Neural cell (in vitro differentiated cells): ENCODE measurements at regions not wholly inside any gene's neighbourhood (a gene's known extent, or its start where the extent isn't known, plus 50 kb on each side); places are given as distances from the start of the nearest gene placed in this dataset.
"Not testable (repeated sequence)": the region's sequence is repeated elsewhere in the genome, so short reads cannot be mapped to it uniquely, and the experiment has no call there.

Source experiments
- H2AFZ ChIP-seq: fragments of 200-600, 300-800 bp; sonication (generic), shearing (Covaris generic); 2 replicates; pipeline ENCODE4 v1.6.0; 2014; ENCODE audit warnings: low read depth, mild to moderate bottlenecking, antibody characterized with exemption, low read length, moderate library complexity
- H3F3A ChIP-seq: fragments of 200-600 bp; shearing (Covaris generic); 2 replicates; pipeline ENCODE4 v1.6.1; 2016; ENCODE audit warnings: mild to moderate bottlenecking, moderate library complexity, mixed read lengths, antibody characterized with exemption, low read length; ENCODE audit not compliant: insufficient read depth, poor library complexity, severe bottlenecking
- H3K27ac ChIP-seq: fragments of 200-600, 300-800 bp; sonication (generic), shearing (Covaris generic); 2 replicates; pipeline ENCODE4 v1.5.1; 2014; ENCODE audit warnings: mild to moderate bottlenecking, low read length, moderate library complexity
- H3K27me3 ChIP-seq: fragments of 300-800, 200-600 bp; sonication (generic), shearing (Covaris generic); 2 replicates; pipeline ENCODE4 v1.6.0; 2014; ENCODE audit warnings: mild to moderate bottlenecking, low read depth, low read length, moderate library complexity; ENCODE audit not compliant: insufficient read depth
- H3K36me3 ChIP-seq: fragments of 300-800, 200-600 bp; sonication (generic), shearing (Covaris generic); 2 replicates; pipeline ENCODE4 v1.5.1; 2014; ENCODE audit warnings: mild to moderate bottlenecking, antibody characterized with exemption, low read length, moderate library complexity; ENCODE audit not compliant: insufficient read depth
- H3K4me2 ChIP-seq: fragments of 300-800, 200-600 bp; sonication (generic), shearing (Covaris generic); 2 replicates; pipeline ENCODE4 v1.6.0; 2014; ENCODE audit warnings: mild to moderate bottlenecking, low read length
- H3K4me3 ChIP-seq: fragments of 300-800, 200-600 bp; sonication (generic), shearing (Covaris generic); 2 replicates; pipeline ENCODE4 v1.5.1; 2014; ENCODE audit warnings: mild to moderate bottlenecking, low read length, moderate library complexity
- H3K79me2 ChIP-seq: fragments of 200-600 bp; shearing (Covaris generic); replicated peaks from 2 replicates; pipeline ENCODE4 v1.6.0; 2014; ENCODE audit warnings: mild to moderate bottlenecking, low read length, moderate library complexity; ENCODE audit not compliant: insufficient read depth
- H3K9ac ChIP-seq: fragments of 300-800, 200-600 bp; sonication (generic), shearing (Covaris generic); 2 replicates; pipeline ENCODE4 v1.6.1; 2016; ENCODE audit warnings: mild to moderate bottlenecking, low read length, mixed read lengths
- H3K9me2 ChIP-seq: fragments of 200-600 bp; shearing (Covaris generic); 2 replicates; pipeline ENCODE4 v1.6.1; 2016; ENCODE audit warnings: mild to moderate bottlenecking, low read length, mixed read lengths; ENCODE audit not compliant: insufficient read depth
- H3K9me3 ChIP-seq: fragments of 200-600, 300-800 bp; sonication (generic), shearing (Covaris generic); 2 replicates; pipeline ENCODE4 v1.6.1; 2016; ENCODE audit warnings: mild to moderate bottlenecking, mixed run types, low read length, moderate library complexity, mixed read lengths
- H4K20me1 ChIP-seq: fragments of 200-600 bp; shearing (Covaris generic); 2 replicates; pipeline ENCODE4 v1.6.1; 2016; ENCODE audit warnings: mild to moderate bottlenecking, mixed run types; ENCODE audit not compliant: insufficient read depth
- CTCF ChIP-seq: fragments of 450-650 bp; IDR thresholded peaks from 2 replicates; pipeline ENCODE4 v1.5.1; 2014; ENCODE audit warnings: antibody characterized with exemption, mild to moderate bottlenecking, moderate library complexity; ENCODE audit not compliant: poor library complexity, severe bottlenecking
- EP300 ChIP-seq: fragments of 450-650 bp; conservative IDR thresholded peaks from 2 replicates; pipeline ENCODE4 v1.6.1; 2014; ENCODE audit warnings: antibody characterized with exemption, mild to moderate bottlenecking, moderate library complexity; ENCODE audit not compliant: poor library complexity, severe bottlenecking
- EZH2 ChIP-seq: fragments of 200-600, 300-800 bp; shearing (Covaris generic), sonication (generic); IDR thresholded peaks from 2 replicates; pipeline ENCODE4 v1.6.1; 2014; ENCODE audit warnings: antibody characterized with exemption, low read length, borderline replicate concordance, mild to moderate bottlenecking; ENCODE audit not compliant: insufficient read depth, poor library complexity, severe bottlenecking
- MXI1 ChIP-seq: fragments of 450-650 bp; conservative IDR thresholded peaks from 2 replicates; pipeline ENCODE4 v1.6.1; 2014; ENCODE audit warnings: antibody characterized with exemption, mild to moderate bottlenecking; ENCODE audit not compliant: poor library complexity, severe bottlenecking
- POLR2AphosphoS5 ChIP-seq: IDR thresholded peaks from 2 replicates; pipeline ENCODE4 v1.6.1; 2012
- RAD21 ChIP-seq: fragments of 450-650 bp; conservative IDR thresholded peaks from 2 replicates; pipeline ENCODE4 v1.6.1; 2014; ENCODE audit warnings: antibody characterized with exemption, mild to moderate bottlenecking, moderate library complexity
- REST ChIP-seq: IDR thresholded peaks from 2 replicates; pipeline ENCODE4 v1.6.1; 2012; ENCODE audit warnings: borderline replicate concordance
- SMC3 ChIP-seq: fragments of 450-650 bp; conservative IDR thresholded peaks from 2 replicates; pipeline ENCODE4 v1.6.1; 2014; ENCODE audit warnings: antibody characterized with exemption, mild to moderate bottlenecking, moderate library complexity; ENCODE audit not compliant: poor library complexity
- TAF1 ChIP-seq: IDR thresholded peaks from 2 replicates; pipeline ENCODE4 v1.6.1; 2012; ENCODE audit warnings: low read depth

DNA sequence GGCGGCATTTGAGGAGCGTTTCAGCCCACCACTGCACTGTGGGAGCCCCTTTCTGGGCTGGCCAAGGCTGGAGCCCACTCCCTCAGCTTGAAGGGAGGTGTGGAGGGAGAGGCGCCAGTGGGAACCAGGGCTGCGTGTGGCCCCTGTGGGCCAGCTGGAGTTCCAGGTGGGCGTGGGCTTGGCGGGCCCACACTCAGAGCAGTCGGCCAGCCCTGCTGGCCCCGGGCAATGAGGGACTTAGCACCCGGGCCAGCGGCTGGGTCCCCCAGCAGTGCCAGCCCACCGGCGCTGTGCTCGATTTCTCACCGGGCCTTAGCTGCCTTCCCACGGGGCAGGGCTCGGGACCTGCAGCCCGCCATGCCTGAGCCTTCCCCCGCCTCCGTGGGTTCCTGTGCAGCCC is 463.8 kb upstream of the SPANXN1 start:
- H3K9me2 ChIP-seq, H3K79me2 ChIP-seq, H3F3A ChIP-seq, H2AFZ ChIP-seq, H3K36me3 ChIP-seq, H3K9ac ChIP-seq, H3K4me2 ChIP-seq, H3K27me3 ChIP-seq, H3K4me3 ChIP-seq, H4K20me1 ChIP-seq, H3K9me3 ChIP-seq, H3K27ac ChIP-seq: not testable (repeated sequence)

- Histone ChIP-seq H3K9me2 (no peaks in the 10 kb centered on the region), H3K79me2 (no peaks in the 10 kb centered on the region), H3F3A (no peaks in the 10 kb centered on the region), H3K4me2 (no peak overlapping the region), H3K27me3 (no peaks in the 10 kb centered on the region), H3K4me3 (no peak overlapping the region), H3K27ac (no peak overlapping the region), H3K36me3 (no peaks in the 10 kb centered on the region), H3K9me3 (no peaks in the 10 kb centered on the region), H2AFZ (no peak overlapping the region), H4K20me1 (no peaks in the 10 kb centered on the region), H3K9ac (no peak overlapping the region)
- TF ChIP-seq REST (no peak), EZH2 (no peak)
Measured at GRCh38 chrX:144790148-144790547, 457.2 kb upstream of the SPANXN1 start.

DNA sequence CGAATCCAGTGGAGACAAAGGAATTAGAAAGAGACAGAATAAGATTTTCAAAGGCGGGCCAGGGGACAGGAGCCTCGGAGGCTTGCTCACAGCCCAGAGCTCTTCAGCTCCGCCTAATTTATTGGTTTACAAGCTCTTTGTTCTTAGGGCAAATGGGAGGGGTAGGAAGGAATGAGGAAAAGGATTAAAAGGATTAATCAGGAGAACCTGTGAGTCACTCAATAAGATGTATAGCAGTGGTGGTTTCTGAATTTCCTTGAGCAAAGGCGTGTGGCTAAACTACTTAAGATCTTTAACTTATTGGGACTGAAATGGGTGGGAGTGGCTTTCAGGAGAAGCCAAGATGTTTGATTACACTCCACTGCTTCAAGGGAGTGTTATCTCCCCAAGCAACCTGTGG is 456.0 kb upstream of the SPANXN1 start:
- Histone ChIP-seq H3K36me3 (no peaks in the 10 kb centered on the region), H3K27ac (no peak overlapping the region), H3F3A (no peaks in the 10 kb centered on the region), H3K27me3 (no peaks in the 10 kb centered on the region), H2AFZ (no peak overlapping the region), H3K4me2 (no peak overlapping the region), H3K79me2 (no peaks in the 10 kb centered on the region), H4K20me1 (no peaks in the 10 kb centered on the region), H3K4me3 (no peak overlapping the region), H3K9me3 (no peaks in the 10 kb centered on the region), H3K9me2 (no peaks in the 10 kb centered on the region), H3K9ac (no peak overlapping the region)
- no peak for TF ChIP-seq EP300
- no peak for TF ChIP-seq TAF1
- TF ChIP-seq POLR2AphosphoS5, result no peak
- TF ChIP-seq EZH2, result no peak
- no peak for TF ChIP-seq MXI1
- TF ChIP-seq SMC3, result no peak
- no peak for TF ChIP-seq RAD21
- TF ChIP-seq CTCF, result no peak
- TF ChIP-seq REST, result no peak
